GM12872 (cell line): ENCODE measurements at regions not wholly inside any gene's neighbourhood (a gene's known extent, or its start where the extent isn't known, plus 50 kb on each side); places are given as distances from the start of the nearest gene placed in this dataset.

Source experiments
- TF ChIP-seq, protein P1 (sequence below): IDR thresholded peaks from 3 replicates; pipeline ENCODE4 v1.5.1; 2011; ENCODE audit warnings: low read depth, mild to moderate bottlenecking, low read length, moderate library complexity; ENCODE audit not compliant: insufficient read depth

GRCh38 chr1:103218821-103219220 lies 110.5 kb upstream of the COL11A1 start:
- TF ChIP-seq, protein P1, sequence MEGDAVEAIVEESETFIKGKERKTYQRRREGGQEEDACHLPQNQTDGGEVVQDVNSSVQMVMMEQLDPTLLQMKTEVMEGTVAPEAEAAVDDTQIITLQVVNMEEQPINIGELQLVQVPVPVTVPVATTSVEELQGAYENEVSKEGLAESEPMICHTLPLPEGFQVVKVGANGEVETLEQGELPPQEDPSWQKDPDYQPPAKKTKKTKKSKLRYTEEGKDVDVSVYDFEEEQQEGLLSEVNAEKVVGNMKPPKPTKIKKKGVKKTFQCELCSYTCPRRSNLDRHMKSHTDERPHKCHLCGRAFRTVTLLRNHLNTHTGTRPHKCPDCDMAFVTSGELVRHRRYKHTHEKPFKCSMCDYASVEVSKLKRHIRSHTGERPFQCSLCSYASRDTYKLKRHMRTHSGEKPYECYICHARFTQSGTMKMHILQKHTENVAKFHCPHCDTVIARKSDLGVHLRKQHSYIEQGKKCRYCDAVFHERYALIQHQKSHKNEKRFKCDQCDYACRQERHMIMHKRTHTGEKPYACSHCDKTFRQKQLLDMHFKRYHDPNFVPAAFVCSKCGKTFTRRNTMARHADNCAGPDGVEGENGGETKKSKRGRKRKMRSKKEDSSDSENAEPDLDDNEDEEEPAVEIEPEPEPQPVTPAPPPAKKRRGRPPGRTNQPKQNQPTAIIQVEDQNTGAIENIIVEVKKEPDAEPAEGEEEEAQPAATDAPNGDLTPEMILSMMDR, result no peak

DNA sequence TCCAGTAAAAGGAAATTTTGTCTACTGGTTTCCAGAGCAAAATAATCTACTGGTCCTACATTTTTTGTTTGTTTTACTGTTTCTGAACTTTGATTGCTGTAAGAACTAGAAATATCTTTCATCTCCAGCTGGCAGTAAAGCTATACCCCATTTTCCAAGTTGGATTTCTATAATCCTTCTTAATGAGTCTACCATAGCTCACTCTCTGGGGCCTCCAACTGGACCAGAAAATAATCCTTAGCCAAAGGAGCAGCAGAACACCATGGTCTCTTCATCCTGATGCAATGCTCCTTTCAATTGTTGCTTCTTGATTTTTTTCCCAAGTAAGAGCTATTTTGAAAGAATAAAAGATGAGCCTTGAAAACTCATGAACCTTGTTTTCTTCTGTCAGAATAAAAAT lies 110.0 kb upstream of the COL11A1 start:
- TF ChIP-seq, protein P1, result no peak

GRCh38 chr1:103211073-103211472 lies 102.8 kb upstream of the COL11A1 start:
- TF ChIP-seq, protein P1, result no peak

DNA sequence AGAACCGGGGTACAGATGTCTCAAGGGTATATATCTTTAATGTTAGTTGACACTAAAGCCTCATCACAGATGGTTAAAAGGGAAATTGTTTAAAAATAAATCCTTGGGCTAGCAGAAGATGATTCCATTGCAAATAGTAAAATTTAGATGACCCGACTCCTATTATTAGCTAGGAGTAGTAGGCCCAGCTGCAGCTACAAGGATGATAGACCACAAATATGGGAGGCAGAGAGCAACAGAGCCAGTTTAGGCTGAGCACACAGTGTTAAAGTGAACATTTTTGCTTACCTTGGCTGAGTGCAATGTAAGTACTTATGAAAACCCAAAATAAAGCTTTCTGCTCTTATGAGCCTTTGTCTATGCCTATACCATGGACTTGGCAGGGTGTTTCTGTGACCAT lies 100.5 kb upstream of the COL11A1 start:
- TF ChIP-seq, protein P1, result no peak

- TF ChIP-seq, protein P1, result no peak
Measured at GRCh38 chr1:103199001-103199400, 90.7 kb upstream of the COL11A1 start.

- TF ChIP-seq, protein P1, result no peak
Measured at GRCh38 chr1:103198076-103198475, 89.8 kb upstream of the COL11A1 start.

GRCh38 chr1:103197216-103197615 lies 88.9 kb upstream of the COL11A1 start:
- TF ChIP-seq, protein P1, result no peak

GRCh38 chr1:103194984-103195383 lies 86.7 kb upstream of the COL11A1 start:
- TF ChIP-seq, protein P1, result no peak
